ENCODE measurements at regions not wholly inside any gene's neighbourhood (a gene's known extent, or its start where the extent isn't known, plus 50 kb on each side); places are given as distances from the start of the nearest gene placed in this dataset.

DNA sequence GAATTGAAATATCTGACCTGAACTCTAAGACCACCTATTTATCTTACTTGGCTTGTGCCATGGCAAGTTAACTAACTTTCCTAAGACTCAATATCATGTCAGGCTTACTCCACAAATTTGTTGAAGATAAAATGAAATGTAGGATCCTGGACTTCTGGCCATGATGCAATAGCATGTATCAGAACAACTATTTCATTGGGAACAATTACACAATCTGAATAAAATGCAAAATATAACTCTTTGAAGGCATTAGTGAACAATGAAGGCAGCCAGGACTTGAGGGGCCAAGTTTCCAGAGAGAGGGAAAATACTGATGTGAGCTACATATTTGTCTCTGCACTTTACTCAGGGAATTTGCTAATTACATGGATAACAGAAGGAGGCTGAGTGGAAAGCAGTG is 476.5 kb upstream of the ACVR2A start:
- H2AFZ ChIP-seq (ENCODE audit: low read depth, low read length, poor library complexity, severe bottlenecking), result no peak overlapping the region

More for the DNA sequence above, 476.5 kb upstream of the ACVR2A start:
- BruUV-seq (replicated peaks), result no TSS peak
- intact Hi-C loops (cut with micrococcal nuclease), result no loop called here
- no peaks in the 10 kb centered on the region for H3K27me3 ChIP-seq (ENCODE audit: insufficient read depth, low read length)
- H3K9ac ChIP-seq (ENCODE audit: low read length), result no peak overlapping the region
- H3K9me2 ChIP-seq (ENCODE audit: insufficient read depth), result no peaks in the 10 kb centered on the region
- H3K4me3 ChIP-seq (replicated peaks in 1 of 2; ENCODE audit: low read depth in 1 of 2, low read length in 2 of 2), result no peak overlapping the region
- CTCF ChIA-PET, result no interaction called here
- H3K4me1 ChIP-seq (ENCODE audit: control insufficient read depth in 1 of 2, insufficient read depth in 2 of 2, low read length in 2 of 2), result no peaks in the 10 kb centered on the region
- no peak overlapping the region for H3K4me2 ChIP-seq (ENCODE audit: low read length)
- no peak overlapping the region for H3K27ac ChIP-seq (ENCODE audit: low read depth, low read length)
- no peaks in the 10 kb centered on the region for H3K79me2 ChIP-seq (ENCODE audit: insufficient read depth, low read length)
- H3K9me3 ChIP-seq (ENCODE audit: control insufficient read depth in 1 of 2, insufficient read depth in 1 of 2, low read depth in 1 of 2, low read length in 2 of 2), result no peaks in the 10 kb centered on the region
- POLR2A ChIA-PET, result no interaction called here
- no peak for DNase-seq (ENCODE audit: low read depth, low spot score)
- TF ChIP-seq JUND (IDR thresholded peaks at IDR 0.05) (no peak), CEBPB (IDR thresholded peaks at IDR 0.05; ENCODE audit: low read depth) (no peak), SRF (IDR thresholded peaks at IDR 0.05; ENCODE audit: low read depth) (no peak), CBX3 (IDR thresholded peaks at IDR 0.05; ENCODE audit: low read depth) (no peak), ELF1 (IDR thresholded peaks at IDR 0.05; ENCODE audit: borderline replicate concordance, low read depth) (no peak), YY1 (IDR thresholded peaks at IDR 0.05; ENCODE audit: extremely low read depth, insufficient replicate concordance, low read depth, low read length) (no peak), ZFX (IDR thresholded peaks at IDR 0.05) (no peak), POLR2A (IDR thresholded peaks at IDR 0.05; ENCODE audit: borderline replicate concordance, extremely low read depth, insufficient read depth, insufficient read length) (no peak), RAD21 (IDR thresholded peaks at IDR 0.05; ENCODE audit: low read depth) (no peak)
- TF ChIP-seq, protein P1, sequence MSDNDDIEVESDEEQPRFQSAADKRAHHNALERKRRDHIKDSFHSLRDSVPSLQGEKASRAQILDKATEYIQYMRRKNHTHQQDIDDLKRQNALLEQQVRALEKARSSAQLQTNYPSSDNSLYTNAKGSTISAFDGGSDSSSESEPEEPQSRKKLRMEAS (IDR thresholded peaks at IDR 0.05), result no peak
- TF ChIP-seq, protein P2, sequence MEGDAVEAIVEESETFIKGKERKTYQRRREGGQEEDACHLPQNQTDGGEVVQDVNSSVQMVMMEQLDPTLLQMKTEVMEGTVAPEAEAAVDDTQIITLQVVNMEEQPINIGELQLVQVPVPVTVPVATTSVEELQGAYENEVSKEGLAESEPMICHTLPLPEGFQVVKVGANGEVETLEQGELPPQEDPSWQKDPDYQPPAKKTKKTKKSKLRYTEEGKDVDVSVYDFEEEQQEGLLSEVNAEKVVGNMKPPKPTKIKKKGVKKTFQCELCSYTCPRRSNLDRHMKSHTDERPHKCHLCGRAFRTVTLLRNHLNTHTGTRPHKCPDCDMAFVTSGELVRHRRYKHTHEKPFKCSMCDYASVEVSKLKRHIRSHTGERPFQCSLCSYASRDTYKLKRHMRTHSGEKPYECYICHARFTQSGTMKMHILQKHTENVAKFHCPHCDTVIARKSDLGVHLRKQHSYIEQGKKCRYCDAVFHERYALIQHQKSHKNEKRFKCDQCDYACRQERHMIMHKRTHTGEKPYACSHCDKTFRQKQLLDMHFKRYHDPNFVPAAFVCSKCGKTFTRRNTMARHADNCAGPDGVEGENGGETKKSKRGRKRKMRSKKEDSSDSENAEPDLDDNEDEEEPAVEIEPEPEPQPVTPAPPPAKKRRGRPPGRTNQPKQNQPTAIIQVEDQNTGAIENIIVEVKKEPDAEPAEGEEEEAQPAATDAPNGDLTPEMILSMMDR (IDR thresholded peaks at IDR 0.05 in 2 of 3, conservative IDR thresholded peaks at IDR 0.05 in 1 of 3; ENCODE audit: borderline replicate concordance in 1 of 3, insufficient read depth in 1 of 3, low read depth in 2 of 3, low read length in 2 of 3), result no peak
- TF ChIP-seq, protein P3, sequence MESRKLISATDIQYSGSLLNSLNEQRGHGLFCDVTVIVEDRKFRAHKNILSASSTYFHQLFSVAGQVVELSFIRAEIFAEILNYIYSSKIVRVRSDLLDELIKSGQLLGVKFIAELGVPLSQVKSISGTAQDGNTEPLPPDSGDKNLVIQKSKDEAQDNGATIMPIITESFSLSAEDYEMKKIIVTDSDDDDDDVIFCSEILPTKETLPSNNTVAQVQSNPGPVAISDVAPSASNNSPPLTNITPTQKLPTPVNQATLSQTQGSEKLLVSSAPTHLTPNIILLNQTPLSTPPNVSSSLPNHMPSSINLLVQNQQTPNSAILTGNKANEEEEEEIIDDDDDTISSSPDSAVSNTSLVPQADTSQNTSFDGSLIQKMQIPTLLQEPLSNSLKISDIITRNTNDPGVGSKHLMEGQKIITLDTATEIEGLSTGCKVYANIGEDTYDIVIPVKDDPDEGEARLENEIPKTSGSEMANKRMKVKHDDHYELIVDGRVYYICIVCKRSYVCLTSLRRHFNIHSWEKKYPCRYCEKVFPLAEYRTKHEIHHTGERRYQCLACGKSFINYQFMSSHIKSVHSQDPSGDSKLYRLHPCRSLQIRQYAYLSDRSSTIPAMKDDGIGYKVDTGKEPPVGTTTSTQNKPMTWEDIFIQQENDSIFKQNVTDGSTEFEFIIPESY (IDR thresholded peaks at IDR 0.05; ENCODE audit: extremely low read depth, insufficient replicate concordance, low read length), result no peak
- ATAC-seq, result no peak
- RAD21 ChIA-PET (ENCODE audit: low non-redundant PET in 1 of 2, low total read pairs in 2 of 2, uncharacterized antibody in 2 of 2, unreplicated experiment in 2 of 2), result no interaction called here
- H4K20me1 ChIP-seq (ENCODE audit: insufficient read depth), result no peaks in the 10 kb centered on the region
- H3K36me3 ChIP-seq (ENCODE audit: control insufficient read depth in 1 of 2, insufficient read depth in 2 of 2, low read length in 2 of 2), result no peaks in the 10 kb centered on the region
